Stimulated activated naive CD8-positive, alpha-beta T cell treated with anti-CD3 and anti-CD28 coated beads, Interleukin-15, amount 100 ng/mL, for 72 hours (primary cell): ENCODE measurements at regions not wholly inside any gene's neighbourhood (a gene's known extent, or its start where the extent isn't known, plus 50 kb on each side); places are given as distances from the start of the nearest gene placed in this dataset.
A peak's percentile ranks its signal among the peaks of the same experiment; 100 is the strongest.

Experiments
- ATAC-seq: fragments of 150-1000 bp; cut with Tn5 transposase; 2 replicates; pipeline ENCODE4 v1.10.0; 2021; ENCODE audit warnings: mild to moderate bottlenecking, moderate library complexity
- DNase-seq, 2 donors: peaks; one replicate each; pipeline ENCODE4 v3.0.0; 2021 to 2022
- H3K27ac Mint-ChIP-seq, 2 donors: one replicate each; pipeline ENCODE4 v1.8.0; 2022; ENCODE audit warnings: mild to moderate bottlenecking in 2 of 2, mixed read lengths in 2 of 2, moderate library complexity in 2 of 2
- H3K27me3 Mint-ChIP-seq: one replicate; pipeline ENCODE4 v1.8.0; 2022; ENCODE audit warnings: mixed read lengths
- H3K4me1 Mint-ChIP-seq: one replicate; pipeline ENCODE4 v1.8.0; 2022; ENCODE audit warnings: mild to moderate bottlenecking, mixed read lengths
- H3K4me3 Mint-ChIP-seq, 2 donors: one replicate each; pipeline ENCODE4 v1.8.0; 2022; ENCODE audit warnings: mild to moderate bottlenecking in 2 of 2, mixed read lengths in 2 of 2, moderate library complexity in 1 of 2
- H3K9me3 Mint-ChIP-seq, 2 donors: one replicate each; pipeline ENCODE4 v1.8.0; 2022; ENCODE audit warnings: mixed read lengths in 2 of 2

DNA sequence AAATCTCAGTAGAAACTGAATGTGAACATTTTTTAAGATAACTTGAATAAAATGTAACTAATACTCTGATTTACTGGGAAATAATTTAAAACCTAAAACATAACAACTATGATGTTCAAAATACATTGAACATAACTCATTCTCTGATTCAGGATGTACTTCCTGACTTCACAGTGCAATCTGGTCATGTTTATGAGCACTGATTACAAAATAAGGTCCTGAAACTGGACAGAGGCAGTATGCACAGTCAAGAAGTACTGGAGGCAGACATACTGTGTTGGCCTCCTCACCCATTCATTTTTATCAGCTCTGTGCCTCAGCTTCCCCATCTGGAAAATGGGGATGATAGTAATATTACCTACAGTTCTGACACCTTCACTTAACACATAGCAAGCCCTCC, 651.3 kb downstream of the PTPRC start:
- H3K27me3 Mint-ChIP-seq: no peaks in the 10 kb centered on the region
- peaks cover 0 to 2% of the 10 kb centered on the region in 2 donors for H3K9me3 Mint-ChIP-seq
- no peak for DNase-seq
- H3K4me1 Mint-ChIP-seq: peaks cover 17% of the 10 kb centered on the region
- no peak overlapping the region for H3K4me3 Mint-ChIP-seq
- no peak overlapping the region for H3K27ac Mint-ChIP-seq
- ATAC-seq: no peak

DNA sequence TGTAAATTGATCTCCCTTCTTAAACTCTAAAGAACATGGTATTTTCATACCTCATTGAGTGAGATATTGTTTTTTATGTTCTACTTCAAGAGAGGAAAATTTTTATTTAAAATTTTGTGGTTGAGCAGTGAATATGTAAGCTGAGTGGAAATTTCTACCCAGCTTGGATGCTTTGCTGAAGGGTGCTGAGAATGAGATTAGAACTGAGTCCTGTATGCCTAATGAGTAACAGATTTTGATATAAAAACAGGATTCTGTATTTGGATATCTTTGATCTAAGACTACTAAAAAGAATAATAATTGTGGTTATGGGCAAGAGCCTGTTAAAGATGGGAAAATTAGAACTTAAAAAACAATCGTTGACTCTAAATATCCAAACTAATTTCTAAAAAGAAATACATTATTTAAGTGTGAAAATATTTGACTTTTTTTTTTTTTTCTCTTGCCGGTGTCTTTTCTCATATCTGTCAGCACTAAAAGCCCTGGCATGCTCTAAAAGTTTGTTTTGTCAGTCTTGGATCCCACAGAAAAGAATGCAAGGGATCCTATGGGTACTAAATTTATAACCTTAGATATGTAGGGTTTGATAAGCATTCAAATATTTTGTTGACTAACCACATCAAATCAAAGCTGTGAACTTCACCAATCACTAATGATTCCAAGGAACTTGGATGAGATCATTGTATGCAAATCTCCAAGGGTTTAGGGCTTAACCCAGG, 652.3 kb downstream of the PTPRC start:
- H3K4me1 Mint-ChIP-seq: peaks cover 18% of the 10 kb centered on the region
- H3K27ac Mint-ChIP-seq: no peak overlapping the region
- no peaks in the 10 kb centered on the region for H3K27me3 Mint-ChIP-seq
- ATAC-seq (no peak), DNase-seq (no peak)
- no peak overlapping the region for H3K4me3 Mint-ChIP-seq
- H3K9me3 Mint-ChIP-seq: no peaks in the 10 kb centered on the region

- DNase-seq: no peak
- Mint-ChIP-seq H3K9me3 (no peaks in the 10 kb centered on the region), H3K4me1 (peaks cover 5% of the 10 kb centered on the region), H3K27ac (no peak overlapping the region), H3K4me3 (no peak overlapping the region), H3K27me3 (no peaks in the 10 kb centered on the region)
- no peak for ATAC-seq
These were observed 654.1 kb downstream of the PTPRC start for GRCh38 chr1:199292896-199293295.

DNA sequence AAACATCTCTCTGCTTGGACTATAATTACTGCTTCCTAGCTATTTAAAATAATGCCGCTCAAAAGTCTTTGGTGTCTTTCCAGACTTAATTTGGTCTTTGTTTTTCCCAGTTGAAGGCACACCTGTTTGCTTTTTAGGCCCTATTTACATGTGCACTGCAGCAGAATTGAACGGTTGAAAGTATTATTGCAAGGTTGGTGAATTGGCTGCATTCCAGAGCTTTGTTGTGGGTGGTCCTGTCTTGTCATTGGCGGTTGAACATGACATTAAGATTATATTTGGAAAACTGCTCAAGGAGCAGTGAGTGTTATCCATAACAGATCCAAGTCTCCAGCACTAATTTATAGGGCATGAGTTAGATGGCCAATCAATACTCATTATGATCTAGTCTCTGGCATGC, 656.3 kb downstream of the PTPRC start:
- H3K27ac Mint-ChIP-seq: no peak overlapping the region
- H3K27me3 Mint-ChIP-seq: no peaks in the 10 kb centered on the region
- H3K4me1 Mint-ChIP-seq: peaks cover 5% of the 10 kb centered on the region

GRCh38 chr1:199297174-199297573, 658.3 kb downstream of the PTPRC start:
- ATAC-seq: no peak
- no peak overlapping the region for H3K4me3 Mint-ChIP-seq

More for the DNA sequence above, 656.3 kb downstream of the PTPRC start:
- Mint-ChIP-seq H3K9me3 (no peaks in the 10 kb centered on the region), H3K4me3 (no peak overlapping the region)
- DNase-seq (no peak), ATAC-seq (no peak)

GRCh38 chr1:199297887-199298286, 659.0 kb downstream of the PTPRC start:
- H3K4me1 Mint-ChIP-seq: peaks cover 18% of the 10 kb centered on the region
- no peaks in the 10 kb centered on the region for H3K9me3 Mint-ChIP-seq
- DNase-seq (no peak), ATAC-seq (no peak)
- no peak overlapping the region for H3K27ac Mint-ChIP-seq
- no peaks in the 10 kb centered on the region for H3K27me3 Mint-ChIP-seq
- H3K4me3 Mint-ChIP-seq: no peak overlapping the region

More at GRCh38 chr1:199297174-199297573, 658.3 kb downstream of the PTPRC start:
- peaks cover 11% of the 10 kb centered on the region for H3K4me1 Mint-ChIP-seq
- no peak overlapping the region for H3K27ac Mint-ChIP-seq
- no peak for DNase-seq
- no peaks in the 10 kb centered on the region for H3K9me3 Mint-ChIP-seq
- no peaks in the 10 kb centered on the region for H3K27me3 Mint-ChIP-seq

- no peak for ATAC-seq
- Mint-ChIP-seq H3K4me1 (peaks cover 21% of the 10 kb centered on the region), H3K27me3 (no peaks in the 10 kb centered on the region), H3K9me3 (no peaks in the 10 kb centered on the region), H3K4me3 (no peak overlapping the region), H3K27ac (no peak overlapping the region)
- DNase-seq: no peak
These were observed 660.0 kb downstream of the PTPRC start for GRCh38 chr1:199298825-199299224.

- ATAC-seq (peak; percentile 20), DNase-seq (no peak)
- Mint-ChIP-seq H3K9me3 (no peaks in the 10 kb centered on the region), H3K4me1 (peaks cover 18% of the 10 kb centered on the region), H3K4me3 (no peak overlapping the region), H3K27me3 (no peaks in the 10 kb centered on the region), H3K27ac (no peak overlapping the region)
These were observed 662.8 kb downstream of the PTPRC start for GRCh38 chr1:199301472-199302217.

- Mint-ChIP-seq H3K9me3 (no peaks in the 10 kb centered on the region), H3K27ac (no peak overlapping the region), H3K4me3 (no peak overlapping the region), H3K27me3 (no peaks in the 10 kb centered on the region), H3K4me1 (peaks cover 18% of the 10 kb centered on the region)
- DNase-seq: no peak
- ATAC-seq: peak; percentile 71
These were observed 663.7 kb downstream of the PTPRC start for GRCh38 chr1:199302554-199302953.

DNA sequence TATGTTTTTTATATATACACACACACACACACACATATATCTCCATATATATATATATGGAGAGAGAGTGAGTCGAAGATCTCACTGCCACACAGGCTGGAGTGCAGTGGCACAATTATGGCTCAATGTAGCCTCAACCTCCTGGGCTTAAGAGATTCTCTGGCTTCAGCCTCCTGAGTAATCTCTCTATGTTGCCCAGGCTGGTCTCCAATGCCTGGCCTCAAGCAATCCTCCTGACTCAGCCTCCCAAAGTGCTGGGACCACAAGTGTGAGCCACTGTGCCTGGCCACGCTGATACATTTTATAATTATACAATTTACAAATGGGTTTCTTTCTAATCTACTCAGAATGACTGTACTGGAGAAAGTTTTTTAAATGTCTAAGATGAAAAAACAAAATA, 664.2 kb downstream of the PTPRC start:
- H3K4me3 Mint-ChIP-seq: no peak overlapping the region
- H3K9me3 Mint-ChIP-seq: no peaks in the 10 kb centered on the region
- no peak for DNase-seq

DNA sequence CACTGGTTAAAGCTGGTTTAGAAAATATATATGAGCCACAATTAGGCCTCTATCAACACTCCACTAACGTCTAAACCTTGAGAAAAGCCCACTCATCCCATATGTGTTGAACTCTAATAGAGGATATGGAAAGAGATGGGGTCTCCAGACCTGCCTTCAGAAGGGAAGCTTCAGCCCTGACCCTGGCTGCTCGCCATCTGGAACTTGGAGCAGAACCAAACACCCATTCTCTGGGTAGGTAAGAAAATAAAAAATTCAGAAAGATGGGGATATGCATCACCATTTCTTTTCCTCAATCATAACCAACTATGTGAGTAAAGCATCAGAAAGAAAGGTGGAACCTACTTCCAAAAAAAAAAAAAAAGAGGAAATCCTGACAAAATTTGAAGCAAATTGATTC, 666.2 kb downstream of the PTPRC start:
- no peak for DNase-seq
- Mint-ChIP-seq H3K27ac (no peak overlapping the region), H3K27me3 (no peaks in the 10 kb centered on the region), H3K4me3 (no peak overlapping the region), H3K9me3 (no peaks in the 10 kb centered on the region), H3K4me1 (peaks cover 32% of the 10 kb centered on the region)
- ATAC-seq: no peak

More for the DNA sequence above, 664.2 kb downstream of the PTPRC start:
- Mint-ChIP-seq H3K27ac (no peak overlapping the region), H3K27me3 (no peaks in the 10 kb centered on the region), H3K4me1 (peaks cover 21% of the 10 kb centered on the region)
- ATAC-seq: no peak

DNA sequence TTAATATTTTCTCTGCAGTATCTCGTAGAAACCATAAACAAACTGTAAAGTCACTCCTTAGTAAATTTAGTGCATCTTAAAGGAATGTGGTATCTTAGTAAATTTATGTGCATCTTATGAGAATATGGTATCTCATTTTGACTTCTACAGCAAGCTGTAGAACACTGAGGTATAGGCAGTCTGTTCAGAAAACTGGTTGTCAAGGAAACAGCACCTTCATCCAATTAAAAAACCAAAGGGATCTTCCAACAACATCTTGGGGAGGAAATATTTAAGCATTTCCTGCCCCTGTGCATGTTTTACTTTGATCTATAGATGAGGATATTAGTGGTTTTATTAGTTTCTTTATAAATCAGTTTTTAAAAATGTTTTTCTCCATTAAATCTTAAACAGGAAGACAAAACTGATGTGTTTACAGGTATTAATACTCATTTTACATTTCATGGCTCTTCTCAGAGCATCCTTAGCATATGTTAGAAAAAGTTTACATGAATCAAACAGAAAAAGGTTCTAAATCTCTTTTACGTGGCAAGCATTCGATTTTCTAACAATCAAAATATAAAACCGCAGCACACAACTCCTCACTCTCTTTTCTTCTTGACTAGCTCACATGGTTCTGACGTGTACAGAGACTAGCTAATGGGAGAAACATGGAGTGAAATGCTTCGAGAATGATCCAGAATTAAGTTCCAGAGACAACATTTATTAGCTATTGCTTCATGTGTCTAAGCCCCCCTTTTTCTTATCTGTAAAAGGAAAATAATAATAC, 668.8 kb downstream of the PTPRC start:
- no peaks in the 10 kb centered on the region for H3K27me3 Mint-ChIP-seq
- no peaks in the 10 kb centered on the region for H3K9me3 Mint-ChIP-seq
- H3K4me1 Mint-ChIP-seq: peaks cover 21% of the 10 kb centered on the region
- DNase-seq (no peak), ATAC-seq (no peak)
- H3K4me3 Mint-ChIP-seq: no peak overlapping the region
- H3K27ac Mint-ChIP-seq: no peak overlapping the region

GRCh38 chr1:199308349-199308846, 669.6 kb downstream of the PTPRC start:
- no peak for DNase-seq
- Mint-ChIP-seq H3K4me1 (peaks cover 19% of the 10 kb centered on the region), H3K27me3 (no peaks in the 10 kb centered on the region), H3K4me3 (no peak overlapping the region), H3K9me3 (no peaks in the 10 kb centered on the region), H3K27ac (no peak overlapping the region)
- peak; percentile 85 for ATAC-seq

DNA sequence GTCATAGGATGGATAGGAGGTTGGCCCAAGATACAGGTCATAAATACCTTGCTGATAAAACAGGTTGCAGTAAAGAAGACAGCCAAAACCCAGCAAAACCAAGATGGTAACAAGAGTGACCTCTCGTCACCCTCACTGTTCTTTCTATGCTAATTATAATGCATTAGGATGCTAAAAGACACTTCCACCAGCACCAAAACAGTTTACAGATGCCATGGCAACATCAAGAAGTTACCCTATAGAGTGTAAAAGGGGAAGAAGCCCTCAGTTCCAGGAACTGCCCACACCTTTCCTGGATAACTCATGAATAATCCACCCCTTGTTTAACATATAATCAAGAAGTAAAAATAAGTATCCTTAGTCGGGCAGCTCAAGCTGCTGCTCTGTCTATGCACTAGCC, 671.9 kb downstream of the PTPRC start:
- no peak overlapping the region for H3K4me3 Mint-ChIP-seq
- H3K27ac Mint-ChIP-seq: no peak overlapping the region
- DNase-seq (no peak), ATAC-seq (no peak)
- H3K9me3 Mint-ChIP-seq: no peaks in the 10 kb centered on the region
- no peaks in the 10 kb centered on the region for H3K27me3 Mint-ChIP-seq
- H3K4me1 Mint-ChIP-seq: peaks cover 13% of the 10 kb centered on the region

- H3K4me3 Mint-ChIP-seq: no peak overlapping the region
- no peak overlapping the region for H3K27ac Mint-ChIP-seq
- no peak for ATAC-seq
These were observed 672.8 kb downstream of the PTPRC start for GRCh38 chr1:199311478-199312262.

More at GRCh38 chr1:199311478-199312262, 672.8 kb downstream of the PTPRC start:
- Mint-ChIP-seq H3K27me3 (no peaks in the 10 kb centered on the region), H3K4me1 (peaks cover 13% of the 10 kb centered on the region), H3K9me3 (no peaks in the 10 kb centered on the region)
- DNase-seq: no peak
